Activated naive CD4-positive, alpha-beta T cell treated with anti-CD3 and anti-CD28 coated beads, Interleukin-2, amount 50 U/mL, for 24 hours (primary cell): ENCODE measurements at regions not wholly inside any gene's neighbourhood (a gene's known extent, or its start where the extent isn't known, plus 50 kb on each side); places are given as distances from the start of the nearest gene placed in this dataset.

Experiments used
- H3K27ac Mint-ChIP-seq: one replicate; pipeline ENCODE4 v1.8.0; 2021; ENCODE audit warnings: mild to moderate bottlenecking, mixed read lengths
- H3K27me3 Mint-ChIP-seq: one replicate; pipeline ENCODE4 v1.8.0; 2021; ENCODE audit warnings: mixed read lengths
- H3K36me3 Mint-ChIP-seq: one replicate; pipeline ENCODE4 v1.8.0; 2021; ENCODE audit warnings: mixed read lengths
- H3K4me1 Mint-ChIP-seq: one replicate; pipeline ENCODE4 v1.8.0; 2021; ENCODE audit warnings: mixed read lengths
- H3K4me3 Mint-ChIP-seq: one replicate; pipeline ENCODE4 v1.8.0; 2021; ENCODE audit warnings: mild to moderate bottlenecking, mixed read lengths
- H3K9me3 Mint-ChIP-seq: one replicate; pipeline ENCODE4 v1.8.0; 2021; ENCODE audit warnings: mixed read lengths

- H3K36me3 Mint-ChIP-seq = no peaks in the 10 kb centered on the region
- no peaks in the 10 kb centered on the region for H3K4me1 Mint-ChIP-seq
- H3K4me3 Mint-ChIP-seq = no peak overlapping the region
- H3K9me3 Mint-ChIP-seq = peaks cover 10% of the 10 kb centered on the region
- H3K27me3 Mint-ChIP-seq = no peaks in the 10 kb centered on the region
- H3K27ac Mint-ChIP-seq = no peak overlapping the region
These were observed 2464.5 kb downstream of the PCDH9 start for GRCh38 chr13:64765636-64766035.

GRCh38 chr13:64758521-64759244 is 2471.5 kb downstream of the PCDH9 start:
- no peaks in the 10 kb centered on the region for H3K27me3 Mint-ChIP-seq
- H3K27ac Mint-ChIP-seq = no peak overlapping the region
- H3K4me1 Mint-ChIP-seq = no peaks in the 10 kb centered on the region
- H3K36me3 Mint-ChIP-seq = no peaks in the 10 kb centered on the region
- peaks cover 24% of the 10 kb centered on the region for H3K9me3 Mint-ChIP-seq
- H3K4me3 Mint-ChIP-seq = no peak overlapping the region

GRCh38 chr13:64756621-64757020 is 2473.5 kb downstream of the PCDH9 start:
- Mint-ChIP-seq H3K27me3 (no peaks in the 10 kb centered on the region), H3K4me3 (no peak overlapping the region), H3K36me3 (no peaks in the 10 kb centered on the region), H3K9me3 (peaks cover 24% of the 10 kb centered on the region), H3K27ac (no peak overlapping the region), H3K4me1 (no peaks in the 10 kb centered on the region)

GRCh38 chr13:64755961-64756360 is 2474.2 kb downstream of the PCDH9 start:
- Mint-ChIP-seq H3K36me3 (no peaks in the 10 kb centered on the region), H3K27ac (no peak overlapping the region), H3K4me3 (no peak overlapping the region), H3K4me1 (no peaks in the 10 kb centered on the region), H3K27me3 (no peaks in the 10 kb centered on the region), H3K9me3 (peaks cover 24% of the 10 kb centered on the region)

GRCh38 chr13:64753233-64754000 is 2476.7 kb downstream of the PCDH9 start:
- Mint-ChIP-seq H3K4me1 (no peaks in the 10 kb centered on the region), H3K4me3 (no peak overlapping the region), H3K36me3 (no peaks in the 10 kb centered on the region), H3K27ac (no peak overlapping the region), H3K9me3 (peaks cover 15% of the 10 kb centered on the region), H3K27me3 (no peaks in the 10 kb centered on the region)

- Mint-ChIP-seq H3K27ac (no peak overlapping the region), H3K4me1 (no peaks in the 10 kb centered on the region), H3K4me3 (no peak overlapping the region), H3K36me3 (no peaks in the 10 kb centered on the region), H3K9me3 (peaks cover 12% of the 10 kb centered on the region), H3K27me3 (no peaks in the 10 kb centered on the region)
These were observed 2480.8 kb downstream of the PCDH9 start for GRCh38 chr13:64749301-64749700.

- H3K27ac Mint-ChIP-seq = no peak overlapping the region
- peaks cover 17% of the 10 kb centered on the region for H3K9me3 Mint-ChIP-seq
- H3K27me3 Mint-ChIP-seq = no peaks in the 10 kb centered on the region
- H3K36me3 Mint-ChIP-seq = no peaks in the 10 kb centered on the region
- no peak overlapping the region for H3K4me3 Mint-ChIP-seq
- no peaks in the 10 kb centered on the region for H3K4me1 Mint-ChIP-seq
These were observed 2483.3 kb downstream of the PCDH9 start for GRCh38 chr13:64746845-64747244.

- Mint-ChIP-seq H3K36me3 (no peaks in the 10 kb centered on the region), H3K4me3 (no peak overlapping the region), H3K27ac (no peak overlapping the region), H3K27me3 (no peaks in the 10 kb centered on the region), H3K9me3 (peaks cover 13% of the 10 kb centered on the region), H3K4me1 (no peaks in the 10 kb centered on the region)
These were observed 2489.6 kb downstream of the PCDH9 start for GRCh38 chr13:64740493-64740892.

- H3K4me1 Mint-ChIP-seq = no peaks in the 10 kb centered on the region
- no peaks in the 10 kb centered on the region for H3K27me3 Mint-ChIP-seq
- H3K4me3 Mint-ChIP-seq = no peak overlapping the region
- no peaks in the 10 kb centered on the region for H3K36me3 Mint-ChIP-seq
- peaks cover 10% of the 10 kb centered on the region for H3K9me3 Mint-ChIP-seq
- H3K27ac Mint-ChIP-seq = no peak overlapping the region
These were observed 2504.6 kb downstream of the PCDH9 start for GRCh38 chr13:64725492-64725891.

GRCh38 chr13:64723724-64724123 is 2506.4 kb downstream of the PCDH9 start:
- no peak overlapping the region for H3K27ac Mint-ChIP-seq
- no peaks in the 10 kb centered on the region for H3K36me3 Mint-ChIP-seq
- no peak overlapping the region for H3K4me3 Mint-ChIP-seq
- H3K9me3 Mint-ChIP-seq = peaks cover 9% of the 10 kb centered on the region
- H3K4me1 Mint-ChIP-seq = no peaks in the 10 kb centered on the region
- H3K27me3 Mint-ChIP-seq = no peaks in the 10 kb centered on the region

- Mint-ChIP-seq H3K4me1 (no peaks in the 10 kb centered on the region), H3K4me3 (no peak overlapping the region), H3K36me3 (no peaks in the 10 kb centered on the region), H3K27me3 (no peaks in the 10 kb centered on the region), H3K9me3 (peaks cover 14% of the 10 kb centered on the region), H3K27ac (no peak overlapping the region)
These were observed 2512.0 kb downstream of the PCDH9 start for GRCh38 chr13:64718116-64718515.

- Mint-ChIP-seq H3K4me3 (no peak overlapping the region), H3K9me3 (peaks cover 14% of the 10 kb centered on the region), H3K27me3 (no peaks in the 10 kb centered on the region), H3K27ac (no peak overlapping the region), H3K36me3 (no peaks in the 10 kb centered on the region), H3K4me1 (no peaks in the 10 kb centered on the region)
These were observed 2513.2 kb downstream of the PCDH9 start for GRCh38 chr13:64716936-64717335.

GRCh38 chr13:64709079-64709478 is 2521.1 kb downstream of the PCDH9 start:
- Mint-ChIP-seq H3K27me3 (no peaks in the 10 kb centered on the region), H3K27ac (no peak overlapping the region), H3K4me3 (no peak overlapping the region), H3K4me1 (no peaks in the 10 kb centered on the region), H3K9me3 (no peaks in the 10 kb centered on the region), H3K36me3 (no peaks in the 10 kb centered on the region)

- H3K4me1 Mint-ChIP-seq = no peaks in the 10 kb centered on the region
- H3K9me3 Mint-ChIP-seq = peaks cover 4% of the 10 kb centered on the region
- H3K36me3 Mint-ChIP-seq = no peaks in the 10 kb centered on the region
- H3K27me3 Mint-ChIP-seq = no peaks in the 10 kb centered on the region
- H3K4me3 Mint-ChIP-seq = no peak overlapping the region
- no peak overlapping the region for H3K27ac Mint-ChIP-seq
These were observed 2526.0 kb downstream of the PCDH9 start for GRCh38 chr13:64704121-64704649.

GRCh38 chr13:64697226-64697625 is 2532.9 kb downstream of the PCDH9 start:
- H3K27me3 Mint-ChIP-seq = no peaks in the 10 kb centered on the region
- H3K27ac Mint-ChIP-seq = no peak overlapping the region
- no peaks in the 10 kb centered on the region for H3K36me3 Mint-ChIP-seq
- H3K4me1 Mint-ChIP-seq = no peaks in the 10 kb centered on the region
- no peak overlapping the region for H3K4me3 Mint-ChIP-seq
- H3K9me3 Mint-ChIP-seq = peaks cover 5% of the 10 kb centered on the region
